MG63 (cell line): ENCODE measurements at regions not wholly inside any gene's neighbourhood (a gene's known extent, or its start where the extent isn't known, plus 50 kb on each side); places are given as distances from the start of the nearest gene placed in this dataset.
"Not testable (repeated sequence)": the region's sequence is repeated elsewhere in the genome, so short reads cannot be mapped to it uniquely, and the experiment has no call there.

Source experiments
- DNase-seq: peaks from one replicate; pipeline ENCODE4 v3.0.0-alpha.2; 2020
- H3K27me3 ChIP-seq: fragments of 250-450 bp; sonication (Bioruptor Pico); 2 replicates; pipeline ENCODE4 v1.5.1; 2020; ENCODE audit warnings: mild to moderate bottlenecking, moderate library complexity
- H3K36me3 ChIP-seq: fragments of 250-450 bp; sonication (Bioruptor Pico); 2 replicates; pipeline ENCODE4 v1.5.1; 2020; ENCODE audit warnings: mild to moderate bottlenecking, moderate library complexity
- H3K4me3 ChIP-seq: fragments of 250-450 bp; sonication (Bioruptor Pico); 2 replicates; pipeline ENCODE4 v1.5.1; 2020; ENCODE audit warnings: mild to moderate bottlenecking, moderate library complexity
- H3K9me3 ChIP-seq: fragments of 250-450 bp; sonication (Bioruptor Pico); 2 replicates; pipeline ENCODE4 v1.5.1; 2020; ENCODE audit warnings: mild to moderate bottlenecking, moderate library complexity

DNA sequence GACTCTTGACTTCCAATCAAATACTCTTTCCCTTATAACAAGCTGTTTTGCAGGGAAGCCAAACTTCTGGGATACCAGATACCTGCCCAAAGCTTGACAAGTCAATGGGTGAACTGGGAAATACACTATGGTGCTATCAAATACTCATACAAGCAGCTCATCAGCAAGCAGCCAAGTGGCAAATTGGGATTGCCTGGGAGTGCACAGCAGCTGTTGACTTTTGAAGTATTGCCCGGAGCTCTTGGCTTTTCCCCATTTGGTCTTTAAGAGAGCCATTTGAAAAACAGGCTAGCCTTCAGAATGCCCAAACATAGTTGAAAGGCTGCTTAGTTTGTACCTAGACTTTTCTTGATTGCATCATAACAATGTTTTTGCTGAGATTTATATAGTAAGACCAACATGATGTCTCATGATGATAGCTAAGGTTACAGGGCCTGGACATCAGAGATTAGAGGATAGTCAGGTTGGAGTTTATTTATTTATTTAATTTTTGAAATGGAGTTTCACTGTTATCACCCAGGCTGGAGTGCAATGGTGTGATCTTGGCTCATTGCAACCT is 210.1 kb upstream of the ZNF608 start:
- Histone ChIP-seq H3K9me3 (no peaks in the 10 kb centered on the region), H3K36me3 (no peaks in the 10 kb centered on the region), H3K27me3 (no peaks in the 10 kb centered on the region), H3K4me3 (no peak overlapping the region)
- peak; percentile 21 for DNase-seq

DNA sequence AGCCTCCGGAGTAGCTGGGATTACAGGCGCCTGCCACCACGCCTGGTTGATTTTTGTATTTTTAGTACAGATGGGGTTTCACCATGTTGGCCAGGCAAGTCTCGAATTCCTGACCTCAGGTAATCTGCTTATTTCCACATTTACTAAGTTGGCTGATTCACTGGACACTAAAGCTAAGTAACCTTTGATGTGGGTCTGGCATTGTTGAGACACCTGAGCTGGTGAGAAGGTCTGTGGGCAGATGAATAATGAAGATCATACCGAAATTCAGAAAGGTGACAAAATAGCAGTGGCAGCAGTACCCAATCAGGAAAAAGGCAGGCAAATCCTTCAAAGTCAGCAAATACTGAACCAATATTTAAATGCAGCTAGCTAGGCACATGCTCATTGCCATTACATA is 210.6 kb upstream of the ZNF608 start:
- Histone ChIP-seq H3K4me3 (no peak overlapping the region), H3K9me3 (no peaks in the 10 kb centered on the region), H3K36me3 (no peaks in the 10 kb centered on the region), H3K27me3 (no peaks in the 10 kb centered on the region)
- no peak for DNase-seq

DNA sequence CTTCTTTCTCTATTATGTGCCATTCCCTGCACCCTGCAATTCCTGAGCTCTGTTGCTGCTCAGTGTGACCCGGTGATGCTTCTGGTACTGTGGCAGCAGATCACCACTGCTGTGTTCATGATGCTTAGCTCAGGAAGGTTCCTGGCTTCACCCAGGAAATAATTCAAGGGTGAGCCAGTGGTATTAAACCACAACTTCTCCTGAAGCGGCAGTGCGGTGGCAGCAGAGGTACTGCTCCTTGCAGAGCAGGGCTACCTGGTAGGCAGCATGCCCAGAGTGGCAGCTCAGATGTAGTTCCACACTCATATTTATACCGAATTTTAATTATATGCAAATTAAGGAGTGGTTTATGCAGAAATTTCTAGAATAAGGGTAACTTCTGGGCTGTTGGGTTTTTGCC is 213.8 kb upstream of the ZNF608 start:
- H3K27me3 ChIP-seq = no peaks in the 10 kb centered on the region
- no peak overlapping the region for H3K4me3 ChIP-seq
- H3K36me3 ChIP-seq = no peaks in the 10 kb centered on the region
- DNase-seq = no peak
- H3K9me3 ChIP-seq = no peaks in the 10 kb centered on the region

DNA sequence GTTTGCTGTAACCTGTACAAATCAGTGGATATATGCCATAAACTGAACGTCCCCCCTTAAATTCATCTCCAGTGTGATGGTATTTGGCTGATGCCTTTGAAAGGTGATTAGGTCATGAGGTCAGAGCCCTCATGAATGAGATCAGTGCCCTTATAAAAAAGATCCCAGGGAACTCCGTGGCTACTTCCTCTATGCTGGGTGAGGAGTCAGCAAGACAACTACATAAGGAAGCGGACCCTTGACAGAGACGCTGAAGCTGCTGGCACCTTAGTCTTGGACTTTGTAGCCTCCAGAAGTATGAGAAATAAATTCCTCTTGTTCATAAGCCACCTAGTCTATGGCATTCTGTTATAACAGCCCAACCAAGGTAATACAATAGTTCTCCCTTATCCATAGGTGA is 215.1 kb upstream of the ZNF608 start:
- Histone ChIP-seq H3K4me3 (no peak overlapping the region), H3K36me3 (no peaks in the 10 kb centered on the region), H3K9me3 (no peaks in the 10 kb centered on the region), H3K27me3 (no peaks in the 10 kb centered on the region)
- DNase-seq = no peak

DNA sequence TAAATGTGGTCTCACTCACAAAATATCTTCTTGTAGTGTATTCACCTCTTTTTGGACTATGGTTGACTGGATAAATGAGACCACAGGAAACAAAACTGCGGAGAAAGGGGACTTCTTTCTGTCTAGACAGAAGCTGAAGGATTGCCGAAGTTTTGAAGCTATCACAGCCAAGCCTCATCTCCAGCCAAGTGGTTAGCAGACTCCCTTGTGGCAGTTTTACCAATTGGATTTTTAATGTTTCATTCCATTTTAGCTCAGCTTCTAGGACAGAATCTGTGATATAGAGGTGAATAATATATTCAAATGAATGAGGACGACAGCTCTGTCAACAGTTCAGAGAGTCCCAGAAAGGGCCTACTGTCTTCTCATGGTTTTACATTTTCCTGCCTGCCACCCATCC is 215.7 kb upstream of the ZNF608 start:
- no peak overlapping the region for H3K4me3 ChIP-seq
- H3K36me3 ChIP-seq = no peaks in the 10 kb centered on the region
- H3K9me3 ChIP-seq = no peaks in the 10 kb centered on the region
- no peak for DNase-seq
- no peaks in the 10 kb centered on the region for H3K27me3 ChIP-seq

DNA sequence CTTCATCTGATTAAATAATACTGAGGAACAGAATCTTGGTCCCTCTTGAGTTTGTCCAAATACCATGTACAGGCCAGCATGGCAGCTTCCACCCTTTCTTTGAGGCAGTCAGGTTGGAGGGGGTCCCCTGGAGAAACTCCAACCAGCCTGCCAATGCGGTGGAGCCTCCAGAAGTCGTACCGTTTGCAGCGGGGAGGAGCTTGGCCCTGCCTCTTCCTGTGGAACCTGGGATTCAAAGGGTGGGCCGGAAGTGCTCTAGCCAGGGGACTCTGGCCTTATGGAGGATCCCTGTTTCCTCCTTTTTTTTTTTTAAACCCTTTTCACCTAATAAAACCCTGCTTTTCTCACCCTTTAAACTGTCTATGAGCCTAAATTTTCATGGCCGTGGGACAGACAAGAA is 216.3 kb upstream of the ZNF608 start:
- Histone ChIP-seq H3K4me3 (no peak overlapping the region), H3K36me3 (no peaks in the 10 kb centered on the region), H3K27me3 (no peaks in the 10 kb centered on the region), H3K9me3 (no peaks in the 10 kb centered on the region)
- DNase-seq = no peak

DNA sequence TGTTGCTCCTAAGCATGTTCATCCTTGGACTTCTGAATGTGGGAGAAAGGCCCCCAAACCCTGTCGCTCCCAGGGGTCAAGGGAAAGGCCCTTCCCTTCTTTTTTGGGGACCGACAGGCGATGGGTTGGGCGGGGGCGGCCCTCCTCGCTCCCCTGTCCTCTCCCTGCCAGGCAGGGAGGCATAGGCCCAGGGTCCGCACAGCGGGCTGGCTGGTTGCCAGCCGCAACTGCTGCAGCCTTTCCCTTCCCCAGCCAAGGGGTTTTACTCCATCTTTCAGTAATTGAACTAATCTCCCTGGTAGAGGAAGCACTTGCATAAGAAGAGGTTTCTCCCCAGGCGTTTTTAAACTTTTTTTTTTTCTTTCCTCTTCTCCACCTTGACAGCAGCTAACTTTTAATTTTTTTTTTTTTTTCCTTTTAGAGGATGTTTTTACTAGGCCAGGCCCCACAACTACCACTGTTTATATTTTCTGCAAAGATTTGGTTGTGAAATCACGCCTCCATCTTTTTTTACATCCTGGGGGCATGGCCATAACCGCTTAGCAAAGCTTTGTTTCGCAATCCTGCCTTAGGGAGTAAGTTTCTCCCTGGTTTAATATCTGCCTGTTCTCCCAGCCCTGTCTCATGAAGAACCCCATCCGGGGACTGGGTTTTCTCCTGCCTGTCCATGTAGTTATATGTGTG is 216.9 kb upstream of the ZNF608 start:
- Histone ChIP-seq H3K27me3 (no peaks in the 10 kb centered on the region), H3K4me3 (no peak overlapping the region), H3K36me3 (no peaks in the 10 kb centered on the region), H3K9me3 (no peaks in the 10 kb centered on the region)
- peak; percentile 5 for DNase-seq

DNA sequence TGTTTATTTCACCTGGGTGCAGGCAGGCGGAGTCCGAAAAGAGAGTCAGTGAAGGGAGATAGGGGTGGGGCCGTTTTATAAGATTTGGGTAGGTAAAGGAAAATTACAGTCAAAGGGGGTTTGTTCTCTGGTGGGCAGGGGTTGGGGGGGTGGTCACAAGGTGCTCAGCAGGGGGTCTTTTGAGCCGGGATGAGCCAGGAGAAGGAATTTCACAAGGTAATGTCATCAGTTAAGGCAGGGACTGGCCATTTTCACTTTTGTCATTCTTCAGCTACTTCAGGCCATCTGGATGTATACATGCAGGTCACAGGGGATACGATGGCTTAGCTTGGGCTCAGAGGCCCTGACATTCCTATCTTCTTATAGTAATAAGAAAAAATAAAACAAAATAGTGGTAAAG is 220.3 kb upstream of the ZNF608 start:
- not testable (repeated sequence) for H3K9me3 ChIP-seq, H3K36me3 ChIP-seq, H3K27me3 ChIP-seq, DNase-seq, H3K4me3 ChIP-seq

DNA sequence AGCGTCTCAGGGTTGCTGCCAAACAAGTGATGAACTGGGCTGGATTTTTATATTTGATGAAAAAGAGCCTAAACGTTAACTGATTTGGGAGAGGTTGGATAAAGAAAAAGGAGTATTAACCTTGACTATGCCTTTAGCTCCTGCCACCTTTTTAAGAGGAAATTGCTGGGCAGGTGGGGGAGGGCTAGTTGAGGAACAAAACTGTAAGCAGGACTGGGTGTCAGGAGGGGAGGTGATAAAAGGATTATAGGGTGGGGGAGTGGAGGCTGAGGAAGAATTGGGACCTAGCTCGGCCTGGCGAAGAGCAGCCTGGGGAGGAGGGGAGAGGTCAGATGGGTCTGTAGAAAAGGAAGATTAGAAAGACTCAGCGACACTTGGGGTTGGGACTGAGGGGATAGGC is 223.9 kb upstream of the ZNF608 start:
- not testable (repeated sequence) for H3K36me3 ChIP-seq, H3K9me3 ChIP-seq, H3K27me3 ChIP-seq, DNase-seq, H3K4me3 ChIP-seq

DNA sequence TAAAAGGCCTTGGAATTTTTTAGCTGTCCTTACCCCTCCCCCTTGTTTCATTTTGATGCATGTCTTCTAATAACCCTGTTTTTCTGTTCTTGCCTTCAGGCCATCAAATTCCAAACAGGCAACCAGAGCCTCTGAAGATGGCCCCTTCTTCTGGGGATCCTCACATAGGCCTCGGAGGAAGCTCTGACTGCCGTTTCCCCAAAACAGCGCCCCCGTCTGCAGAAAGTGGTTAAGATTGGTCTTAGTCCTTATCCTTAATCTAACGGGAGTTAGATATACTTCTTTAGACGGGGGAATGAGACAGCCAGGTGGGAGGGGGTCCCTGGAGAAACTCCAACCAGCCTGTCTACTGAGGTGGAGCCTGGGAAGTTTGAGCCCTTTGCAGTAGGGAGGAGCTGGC is 226.3 kb upstream of the ZNF608 start:
- H3K9me3 ChIP-seq = peaks cover 4% of the 10 kb centered on the region
- no peak for DNase-seq
- no peaks in the 10 kb centered on the region for H3K36me3 ChIP-seq
- H3K4me3 ChIP-seq = no peak overlapping the region
- no peaks in the 10 kb centered on the region; the same call in 1 of the 2 replicates for H3K27me3 ChIP-seq

DNA sequence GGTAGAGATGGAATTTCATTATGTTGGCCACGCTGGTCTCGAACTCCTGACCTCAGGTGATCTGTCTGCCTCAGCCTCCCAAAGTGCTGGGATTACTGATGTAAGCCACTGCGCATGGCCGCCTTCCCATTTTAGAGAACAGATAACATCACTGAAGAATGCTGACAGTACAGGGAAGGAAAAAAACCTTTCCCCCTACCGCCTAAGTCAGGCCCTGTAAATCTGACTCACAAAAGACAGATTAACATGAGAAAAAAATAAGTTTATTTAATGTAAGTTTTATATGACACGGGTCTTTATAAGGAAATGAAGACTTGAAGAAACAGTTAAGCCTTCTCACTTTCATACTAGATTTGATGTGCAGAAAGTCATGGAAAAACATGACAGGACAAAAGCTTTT is 227.2 kb upstream of the ZNF608 start:
- H3K9me3 ChIP-seq = peaks cover 4% of the 10 kb centered on the region

DNA sequence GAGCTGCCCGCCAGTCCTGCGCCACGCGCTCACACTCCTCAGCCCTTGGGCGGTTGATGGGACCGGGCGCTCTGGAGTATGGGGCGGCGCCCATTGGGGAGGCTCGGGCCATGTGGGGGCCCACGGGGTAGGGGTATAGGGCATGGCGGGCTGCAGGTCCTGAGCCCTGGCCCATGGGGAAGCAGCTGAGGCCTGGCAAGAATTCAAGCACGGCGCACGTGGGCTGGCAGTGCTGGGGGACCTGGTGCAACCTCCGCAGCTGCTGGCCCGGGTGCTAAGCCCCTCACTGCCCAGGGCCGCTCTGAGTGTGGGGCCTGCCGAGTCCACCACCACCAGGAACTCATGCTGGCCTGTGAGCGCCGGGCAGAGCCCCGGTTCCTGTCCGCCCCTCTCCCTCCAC is 229.6 kb upstream of the ZNF608 start:
- Histone ChIP-seq H3K36me3 (no peaks in the 10 kb centered on the region), H3K4me3 (no peak overlapping the region), H3K9me3 (peaks cover 4% of the 10 kb centered on the region), H3K27me3 (no peaks in the 10 kb centered on the region; the same call in 1 of the 2 replicates)
- no peak for DNase-seq

More for the DNA sequence above, 227.2 kb upstream of the ZNF608 start:
- Histone ChIP-seq H3K27me3 (no peaks in the 10 kb centered on the region; the same call in 1 of the 2 replicates), H3K4me3 (no peak overlapping the region), H3K36me3 (no peaks in the 10 kb centered on the region)
- DNase-seq = no peak

DNA sequence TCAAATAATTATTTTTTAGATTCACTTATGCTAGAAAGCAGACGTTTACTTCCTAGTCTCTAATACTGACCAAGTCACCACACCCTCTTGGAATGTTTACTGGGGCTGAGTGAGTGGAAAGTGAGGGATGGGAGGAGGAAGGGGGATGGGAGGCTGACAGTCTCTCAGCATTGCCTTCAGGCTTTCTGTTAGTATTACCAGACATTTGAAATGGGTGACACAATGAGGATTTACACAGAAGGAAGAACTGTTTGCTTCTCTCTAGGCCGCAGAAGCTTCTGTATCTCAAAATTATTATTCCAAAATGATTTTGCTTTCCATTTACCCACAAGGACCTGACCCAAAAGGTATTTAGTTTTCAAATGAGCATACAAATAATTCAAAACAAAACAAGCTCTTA is 232.8 kb upstream of the ZNF608 start:
- no peak overlapping the region for H3K4me3 ChIP-seq
- no peaks in the 10 kb centered on the region for H3K36me3 ChIP-seq
- H3K27me3 ChIP-seq = no peaks in the 10 kb centered on the region
- peaks cover 4% of the 10 kb centered on the region for H3K9me3 ChIP-seq
- DNase-seq = no peak

DNA sequence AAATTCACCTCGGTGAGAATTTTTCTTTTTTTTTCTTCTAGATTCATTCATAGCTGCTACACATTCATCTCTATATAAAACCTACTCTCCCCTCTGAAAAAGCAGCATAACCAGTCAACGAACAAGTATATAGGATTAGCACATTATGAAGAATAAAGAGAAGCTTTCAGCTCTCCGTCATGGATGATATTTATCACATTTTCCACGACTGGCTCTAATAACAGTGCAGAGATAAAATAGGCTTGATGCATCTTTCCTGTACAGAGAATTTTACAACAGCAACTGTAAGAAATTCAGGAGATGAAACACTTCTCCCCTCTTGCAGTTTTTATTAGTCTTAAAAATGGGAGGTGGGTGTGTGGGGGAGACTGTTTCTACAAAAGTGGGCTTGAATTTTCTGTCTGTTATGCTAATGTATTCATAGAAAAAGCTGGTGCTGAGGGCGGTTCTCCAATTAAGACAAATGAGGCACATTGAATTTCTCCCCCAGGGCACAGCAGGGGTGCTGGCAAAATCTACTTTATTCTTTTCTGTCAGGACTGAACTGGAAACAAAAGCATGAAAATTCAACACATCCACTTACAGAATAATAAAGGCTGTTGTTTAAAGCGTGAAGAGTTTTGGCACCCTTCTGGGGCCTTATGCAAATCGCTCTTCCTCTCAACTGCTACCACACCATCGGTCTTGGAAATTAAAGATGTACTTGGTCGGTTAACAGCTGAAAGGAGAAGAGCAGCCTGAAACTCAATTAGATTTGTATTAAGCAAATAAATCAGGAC is 233.9 kb upstream of the ZNF608 start:
- H3K4me3 ChIP-seq = no peak overlapping the region
- no peaks in the 10 kb centered on the region for H3K27me3 ChIP-seq
- peaks cover 4% of the 10 kb centered on the region for H3K9me3 ChIP-seq
- H3K36me3 ChIP-seq = no peaks in the 10 kb centered on the region
- DNase-seq = no peak

DNA sequence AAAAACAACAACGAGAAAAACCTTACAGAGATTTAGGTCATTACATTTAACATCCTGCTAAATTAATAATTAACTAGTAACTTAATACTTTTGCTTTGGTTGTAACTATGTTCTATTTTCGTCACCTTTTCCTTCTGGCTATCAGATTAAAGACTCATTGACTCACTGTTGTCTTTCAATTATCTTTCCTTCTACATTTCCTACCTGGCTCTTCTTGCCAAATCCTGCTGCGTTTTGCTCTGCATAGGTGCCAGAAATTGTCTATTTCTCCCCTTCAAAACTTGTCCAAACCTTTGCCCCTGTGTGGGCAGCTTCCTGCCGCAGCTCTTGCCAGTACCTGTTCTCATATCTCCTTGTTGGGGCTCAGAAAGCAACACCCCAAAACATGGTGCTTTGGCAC is 235.5 kb upstream of the ZNF608 start:
- no peak for DNase-seq
- no peaks in the 10 kb centered on the region for H3K27me3 ChIP-seq
- no peaks in the 10 kb centered on the region for H3K36me3 ChIP-seq
- H3K4me3 ChIP-seq = no peak overlapping the region
- H3K9me3 ChIP-seq = no peaks in the 10 kb centered on the region

DNA sequence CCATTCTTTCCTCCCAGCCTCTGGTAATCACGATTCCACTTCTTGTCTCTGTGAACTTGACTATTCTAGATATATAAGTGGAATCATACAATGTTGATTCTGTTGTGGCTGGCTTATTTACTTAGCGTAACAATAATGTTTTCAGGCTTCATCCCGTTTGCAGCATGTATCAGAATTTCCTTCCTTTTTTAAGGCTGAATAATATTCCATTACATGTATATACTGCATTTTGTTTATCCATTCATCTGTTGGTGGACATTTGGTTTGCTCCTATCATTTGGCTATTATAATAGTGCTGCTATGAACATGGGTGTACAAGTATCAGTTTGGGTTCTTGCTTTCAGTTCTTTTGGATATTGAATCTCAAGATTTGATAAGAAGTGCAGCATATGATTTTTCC is 239.7 kb upstream of the ZNF608 start:
- Histone ChIP-seq H3K27me3 (no peaks in the 10 kb centered on the region), H3K4me3 (no peak overlapping the region)
- no peak for DNase-seq

DNA sequence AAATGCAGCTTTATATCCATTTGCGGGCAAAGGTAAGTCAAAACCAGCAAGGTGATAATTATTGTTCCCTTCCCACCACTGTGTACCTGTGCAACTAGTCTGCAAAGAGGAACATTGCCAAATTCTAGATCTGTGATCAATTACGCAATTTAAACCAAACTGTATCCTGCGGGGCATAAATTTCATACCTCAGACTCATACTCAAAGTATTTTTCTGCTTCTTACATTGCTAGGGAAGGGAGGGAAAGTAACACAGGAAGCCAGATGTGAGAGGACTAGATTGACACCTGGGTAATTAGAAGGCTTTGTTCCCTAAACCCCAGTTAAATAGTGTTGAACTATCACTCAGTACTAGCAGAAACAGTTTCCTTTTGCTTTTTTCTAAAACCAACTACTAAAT is 240.2 kb upstream of the ZNF608 start:
- no peaks in the 10 kb centered on the region for H3K36me3 ChIP-seq
- no peak overlapping the region for H3K4me3 ChIP-seq
- no peak for DNase-seq
- H3K9me3 ChIP-seq = no peaks in the 10 kb centered on the region
- H3K27me3 ChIP-seq = no peaks in the 10 kb centered on the region

More for the DNA sequence above, 239.7 kb upstream of the ZNF608 start:
- Histone ChIP-seq H3K36me3 (no peaks in the 10 kb centered on the region), H3K9me3 (no peaks in the 10 kb centered on the region)

DNA sequence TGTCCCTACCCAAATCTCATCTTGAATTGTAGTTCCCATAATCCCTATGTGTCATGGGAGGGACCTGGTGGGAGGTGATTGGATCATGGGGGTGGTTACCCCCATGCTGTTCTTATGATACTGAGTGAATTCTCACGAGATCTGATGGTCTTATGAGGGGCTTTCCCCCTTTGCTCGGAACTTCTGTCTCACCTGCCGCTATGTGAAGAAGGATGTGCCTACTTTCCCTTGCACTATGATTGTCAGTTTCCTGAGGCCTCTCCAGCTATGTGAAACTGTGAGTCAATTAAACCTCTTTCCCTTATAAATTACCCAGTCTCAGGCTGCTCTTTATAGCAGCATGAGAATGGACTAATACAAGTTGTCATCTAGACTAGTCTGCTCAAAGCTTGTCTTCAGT is 241.3 kb upstream of the ZNF608 start:
- not testable (repeated sequence) for H3K27me3 ChIP-seq, H3K9me3 ChIP-seq, H3K36me3 ChIP-seq, DNase-seq, H3K4me3 ChIP-seq
